GF-D8 (cell line): ENCODE measurements at regions not wholly inside any gene's neighbourhood (a gene's known extent, or its start where the extent isn't known, plus 50 kb on each side); places are given as distances from the start of the nearest gene placed in this dataset.

Source experiments
- DNase-seq: peaks from one replicate; lab custom pipeline; 2025; lab: John Stamatoyannopoulos, UW

DNA sequence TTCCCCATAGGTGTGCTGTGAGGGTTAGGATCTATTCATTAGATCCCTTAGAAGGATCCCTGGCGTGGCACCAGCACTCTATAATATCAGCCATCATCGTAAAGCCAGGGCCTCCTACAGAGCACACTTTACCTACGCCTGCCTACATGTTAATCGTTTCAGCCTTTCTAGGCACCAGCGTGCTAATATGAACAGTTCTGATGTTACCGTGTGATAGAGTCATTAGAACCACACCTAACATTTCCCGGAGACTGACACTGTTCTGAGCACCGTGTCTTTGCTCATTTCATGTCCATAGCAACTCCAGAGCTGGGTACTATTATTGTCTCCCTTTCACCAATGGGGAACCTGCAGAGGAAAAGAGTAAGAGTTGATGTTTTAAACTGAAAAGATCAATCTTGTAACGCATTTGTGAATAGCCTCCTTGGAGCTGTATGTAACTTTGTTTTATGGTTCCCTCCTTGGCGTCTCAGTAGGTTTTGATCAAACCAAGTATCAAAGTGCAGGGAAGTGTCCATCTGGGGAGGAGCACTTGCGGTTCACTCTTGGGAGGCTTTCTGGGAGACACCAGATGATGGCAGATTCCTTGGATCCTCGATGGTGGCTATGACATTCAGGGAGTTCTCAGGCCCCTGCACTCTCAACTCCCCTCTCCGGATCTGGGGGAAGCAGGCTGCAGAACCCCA is 73.8 kb upstream of the KCNG1 start:
- DNase-seq, result no peak

- DNase-seq, result no peak
These were observed 73.0 kb upstream of the KCNG1 start for GRCh38 chr20:51095633-51096521.

GRCh38 chr20:51094221-51094620 is 71.3 kb upstream of the KCNG1 start:
- DNase-seq, result no peak

DNA sequence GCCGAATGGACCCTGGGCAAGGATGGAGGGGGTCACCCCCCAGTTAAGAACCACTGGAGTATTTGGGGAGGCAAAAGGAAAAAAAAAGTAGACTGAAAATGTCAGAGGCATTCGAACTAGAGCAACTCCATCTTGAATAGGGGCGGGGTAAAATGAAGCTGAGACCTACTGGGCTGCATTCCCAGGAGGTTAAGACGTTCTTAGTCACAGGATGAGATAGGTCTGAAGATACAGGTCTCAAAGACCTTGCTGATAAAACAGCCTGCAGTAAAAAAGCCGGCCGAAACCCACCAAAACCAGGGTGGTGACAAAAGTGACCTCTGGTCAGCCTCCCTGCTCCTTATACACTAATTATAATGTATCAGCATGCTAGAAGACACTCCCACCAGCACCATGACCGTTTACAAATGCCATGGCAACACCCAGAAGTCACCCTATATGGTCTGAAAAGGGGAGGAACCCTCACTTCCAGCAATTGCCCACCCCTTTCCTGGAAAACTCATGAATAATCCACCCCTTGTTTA is 70.4 kb upstream of the KCNG1 start:
- no peak for DNase-seq

DNA sequence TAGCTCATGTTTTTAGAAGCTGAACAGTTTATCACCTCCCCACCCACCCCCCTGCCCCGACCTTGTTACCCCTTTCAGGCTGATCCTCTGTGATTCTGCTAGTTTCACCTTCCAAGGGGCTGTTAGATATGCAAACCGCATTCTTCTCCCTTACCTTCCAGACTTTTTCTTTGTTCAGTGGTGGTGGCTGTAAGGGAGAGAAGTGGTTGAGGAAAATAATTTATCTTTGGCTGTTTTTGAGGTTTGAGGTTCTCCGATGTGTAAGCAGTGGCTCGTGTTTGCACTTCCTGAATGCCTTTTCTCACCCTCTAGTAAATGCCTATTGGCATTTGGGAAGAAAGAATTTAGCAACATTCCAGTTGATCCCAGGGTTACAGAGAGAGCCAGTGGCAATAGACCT is 69.4 kb upstream of the KCNG1 start:
- no peak for DNase-seq

DNA sequence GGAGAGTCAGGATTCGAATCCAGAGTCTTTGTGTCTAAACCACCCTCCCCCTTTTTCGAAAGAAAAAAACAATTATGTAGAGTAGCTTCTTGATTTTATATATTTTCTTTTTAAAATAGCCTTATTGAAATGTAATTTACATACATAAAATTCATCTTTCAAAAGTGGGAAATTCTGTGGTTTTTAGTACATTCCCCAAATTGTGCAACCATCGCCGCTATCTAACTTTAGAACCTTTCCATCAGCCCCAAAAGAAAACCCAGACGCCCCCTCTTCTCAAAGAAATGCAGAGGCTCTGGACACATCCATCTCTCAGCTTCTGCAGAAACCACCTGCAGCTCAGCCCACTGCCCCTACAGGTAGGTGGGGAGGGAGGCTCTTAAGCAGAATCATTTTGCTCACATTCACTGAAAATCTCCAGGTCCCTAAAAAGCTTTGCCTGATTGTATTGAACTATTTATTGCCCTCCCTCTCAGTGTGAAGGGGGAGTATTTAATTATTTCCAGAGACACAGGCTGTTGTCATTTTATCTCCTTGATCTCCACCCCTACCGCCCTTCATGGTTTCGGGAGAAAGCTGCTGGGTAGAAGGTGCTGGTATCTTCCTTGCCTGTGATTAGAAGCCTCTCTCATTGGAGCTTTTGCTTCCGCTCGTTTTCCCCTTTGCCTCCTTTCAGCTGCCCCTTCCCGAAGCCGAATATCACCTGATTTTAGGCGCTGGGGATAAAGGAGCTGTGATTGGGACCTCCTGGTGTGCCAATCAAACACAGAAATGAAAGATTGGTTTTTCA is 68.7 kb upstream of the KCNG1 start:
- DNase-seq, result no peak

DNA sequence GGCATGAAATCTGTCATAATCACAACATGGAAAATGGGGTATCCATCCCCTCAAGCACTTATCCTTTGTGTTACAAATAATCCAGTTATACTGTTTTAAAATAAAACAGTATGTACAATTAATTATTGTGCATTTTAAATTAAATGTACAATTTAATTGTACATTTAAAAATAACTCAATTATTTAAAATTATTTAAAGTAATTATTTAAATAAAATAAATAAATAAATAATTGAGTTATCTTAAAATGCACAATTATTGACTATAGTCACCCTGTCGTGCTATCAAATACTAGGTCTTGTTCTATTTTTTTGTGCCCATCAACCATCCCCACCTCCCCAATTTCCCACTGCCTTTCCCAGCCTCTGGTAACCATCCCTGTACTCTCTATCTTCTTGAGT is 66.9 kb upstream of the KCNG1 start:
- no peak for DNase-seq

DNA sequence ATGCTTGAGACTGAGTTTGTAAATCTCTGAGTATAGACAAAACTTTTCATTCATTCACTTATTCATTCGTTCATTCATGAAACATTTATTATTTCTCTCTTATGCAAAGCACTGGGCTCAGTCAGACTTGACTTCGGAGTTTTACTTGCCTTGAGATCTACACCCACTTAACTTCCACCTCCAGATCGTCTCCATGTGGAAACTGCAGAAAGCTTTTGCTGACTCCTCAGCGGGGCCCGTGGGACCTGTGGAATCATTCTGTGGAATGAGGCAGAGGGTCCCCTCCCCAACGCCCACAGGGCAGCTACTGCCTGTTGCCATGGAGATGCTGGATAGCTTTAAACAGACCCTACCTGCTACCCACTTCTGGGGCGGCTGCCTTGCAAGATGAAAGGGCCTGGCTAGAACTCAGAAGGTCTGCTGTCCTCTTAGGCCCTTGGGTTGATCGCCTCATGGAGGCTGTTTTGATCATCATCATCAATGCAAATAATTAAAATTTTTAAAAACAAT is 66.4 kb upstream of the KCNG1 start:
- DNase-seq, result no peak

GRCh38 chr20:51087266-51087665 is 64.4 kb upstream of the KCNG1 start:
- DNase-seq, result no peak

- no peak for DNase-seq
These were observed 62.9 kb upstream of the KCNG1 start for GRCh38 chr20:51085769-51086168.

GRCh38 chr20:51084593-51085377 is 61.9 kb upstream of the KCNG1 start:
- DNase-seq, result no peak

- DNase-seq, result no peak
These were observed 60.5 kb upstream of the KCNG1 start for GRCh38 chr20:51083447-51083846.

GRCh38 chr20:51082988-51083387 is 60.1 kb upstream of the KCNG1 start:
- no peak for DNase-seq

GRCh38 chr20:51080516-51080915 is 57.6 kb upstream of the KCNG1 start:
- no peak for DNase-seq

- DNase-seq, result no peak
These were observed 56.6 kb upstream of the KCNG1 start for GRCh38 chr20:51079488-51079887.

DNA sequence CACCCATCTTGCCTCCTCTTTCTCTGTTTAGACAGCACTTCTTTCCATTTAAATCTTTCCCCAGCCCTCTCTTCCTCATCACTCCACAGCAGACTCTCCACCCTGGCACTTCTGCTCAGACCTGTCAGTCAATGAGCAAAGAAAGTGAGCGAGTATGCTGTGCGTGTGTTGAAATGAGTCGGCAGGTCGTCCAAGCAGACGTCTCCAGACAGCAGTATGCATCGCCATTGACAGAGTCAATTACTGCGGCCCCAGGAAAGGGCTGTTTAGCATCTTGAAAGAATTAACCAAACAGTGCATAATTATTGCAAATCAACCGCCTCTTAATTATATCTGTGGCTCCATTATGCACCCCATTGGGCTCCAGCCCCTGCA is 54.8 kb upstream of the KCNG1 start:
- DNase-seq, result no peak

DNA sequence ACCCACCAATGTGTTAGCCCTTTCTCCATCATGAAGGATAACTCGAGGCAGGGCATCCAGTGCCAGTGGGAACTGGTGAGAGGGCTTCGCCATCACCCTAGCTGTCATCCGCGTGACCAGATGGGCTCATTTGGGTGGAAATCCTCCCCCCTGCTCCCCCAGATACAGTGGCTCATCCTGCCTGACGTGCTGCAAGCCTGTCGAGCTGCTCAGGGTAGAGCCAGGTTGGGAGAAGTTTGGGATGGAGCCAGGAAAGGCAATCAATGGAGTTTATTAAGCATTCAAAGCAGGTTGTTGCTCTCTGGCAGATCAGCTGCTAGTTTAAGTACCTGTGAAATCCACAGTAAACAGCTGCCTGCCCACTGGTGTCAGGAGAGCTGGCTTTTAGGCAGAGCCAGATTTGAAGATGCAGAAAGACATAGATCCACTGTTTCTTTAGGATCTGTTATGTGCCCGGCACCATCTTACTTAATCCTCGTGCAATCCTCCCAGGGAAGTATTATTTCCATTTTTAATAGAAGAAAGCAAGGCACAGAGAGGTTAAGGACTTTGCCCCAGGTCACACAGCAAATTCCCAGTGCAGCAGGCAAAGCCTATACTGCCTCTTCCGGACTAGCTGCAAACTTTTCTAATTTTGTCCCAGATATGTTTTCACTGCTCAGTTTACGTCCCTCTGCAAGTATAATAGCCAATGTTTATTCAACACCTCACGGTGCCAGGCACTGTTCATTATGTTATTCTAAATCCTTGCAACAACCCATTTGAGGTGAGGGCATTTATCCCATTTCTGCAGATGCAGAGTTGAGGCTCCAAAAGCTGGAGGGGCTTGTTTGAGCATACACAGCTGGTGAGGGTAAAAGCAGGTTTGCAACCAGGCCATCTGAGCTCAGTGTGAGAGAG is 54.1 kb upstream of the KCNG1 start:
- no peak for DNase-seq

GRCh38 chr20:51074062-51074461 is 51.2 kb upstream of the KCNG1 start:
- no peak for DNase-seq
